SK-N-SH (cell line): ENCODE measurements at regions not wholly inside any gene's neighbourhood (a gene's known extent, or its start where the extent isn't known, plus 50 kb on each side); places are given as distances from the start of the nearest gene placed in this dataset.

Source experiments
- CTCF ChIA-PET: fragments of 300-600, 350-600 bp; formaldehyde crosslinking; extraction: SDS; loops from one replicate; lab custom pipeline; 2021; lab: Yijun Ruan, JAX
- POLR2A ChIA-PET: fragments of 350-600 bp; sonication (Branson Sonifier 250); formaldehyde crosslinking; extraction: SDS; loops from one replicate; lab custom pipeline; 2020; ENCODE audit warnings: antibody characterized with exemption, inconsistent platforms; lab: Yijun Ruan, JAX
- DNase-seq: peaks from one replicate; pipeline ENCODE4 v3.0.0; 2012
- H2AFZ ChIP-seq: fragments of 200-600 bp; sonication (generic); 2 replicates; pipeline ENCODE4 v1.8.1; 2016; ENCODE audit warnings: antibody characterized with exemption, mild to moderate bottlenecking, low read depth
- H3F3A ChIP-seq: fragments of 200-600 bp; sonication (generic); replicated peaks from 2 replicates; pipeline ENCODE3; 2016; ENCODE audit warnings: antibody characterized with exemption, mild to moderate bottlenecking; ENCODE audit not compliant: insufficient read depth
- H3K27ac ChIP-seq, 2 experiments: fragments of 200-500 bp in 1 of 2; fragments of 200-600 bp in 1 of 2; sonication (Bioruptor generic) in 1 of 2; sonication (generic), shearing (Covaris generic) in 1 of 2; 2 replicates each; pipeline versions ENCODE4 v1.5.1 to v1.6.1; 2014 to 2016; ENCODE audit warnings: low read depth in 2 of 2, inconsistent platforms in 1 of 2, low read length in 1 of 2, mild to moderate bottlenecking in 1 of 2, mixed read lengths in 1 of 2
- H3K27me3 ChIP-seq: fragments of 200-600 bp; sonication (generic), shearing (Covaris generic); 2 replicates; pipeline ENCODE4 v1.6.1; 2016; ENCODE audit warnings: mixed run types; ENCODE audit not compliant: insufficient read depth
- H3K36me3 ChIP-seq, 2 experiments: fragments of 200-500 bp in 1 of 2; fragments of 200-600 bp in 1 of 2; sonication (Bioruptor generic) in 1 of 2; sonication (generic) in 1 of 2; replicated peaks in 1 of 2; 2 replicates each; pipeline versions ENCODE3 to v1.5.1; 2014 to 2016; ENCODE audit warnings: low read length in 1 of 2, mild to moderate bottlenecking in 1 of 2; ENCODE audit not compliant: insufficient read depth in 2 of 2, control insufficient read depth in 1 of 2
- H3K4me1 ChIP-seq, 2 experiments: fragments of 200-500 bp in 1 of 2; fragments of 200-600 bp in 1 of 2; sonication (Bioruptor generic) in 1 of 2; sonication (generic), shearing (Covaris generic) in 1 of 2; 2 replicates each; pipeline versions ENCODE4 v1.5.1 to v1.6.1; 2014 to 2016; ENCODE audit warnings: low read depth in 1 of 2, low read length in 1 of 2, mixed run types in 1 of 2; ENCODE audit not compliant: insufficient read depth in 2 of 2, control insufficient read depth in 1 of 2
- H3K4me2 ChIP-seq: fragments of 200-600 bp; sonication (generic), shearing (Covaris generic); 2 replicates; pipeline ENCODE4 v1.6.1; 2017; ENCODE audit warnings: mixed run types
- H3K4me3 ChIP-seq, 2 experiments: fragments of 200-500 bp in 1 of 2; fragments of 200-600 bp in 1 of 2; sonication (Bioruptor generic) in 1 of 2; sonication (generic), shearing (Covaris generic) in 1 of 2; 2 replicates each; pipeline versions ENCODE4 v1.5.1 to v1.8.1; 2014 to 2016; ENCODE audit warnings: low read depth in 2 of 2, inconsistent platforms in 1 of 2, low read length in 1 of 2, mild to moderate bottlenecking in 1 of 2, mixed read lengths in 1 of 2, moderate library complexity in 1 of 2
- H3K79me2 ChIP-seq: fragments of 200-600 bp; sonication (generic); 2 replicates; pipeline ENCODE4 v1.8.1; 2017; ENCODE audit warnings: mild to moderate bottlenecking; ENCODE audit not compliant: insufficient read depth
- H3K9ac ChIP-seq: fragments of 200-600 bp; sonication (generic); 2 replicates; pipeline ENCODE4 v1.6.1; 2017; ENCODE audit warnings: mixed run types
- H3K9me2 ChIP-seq: fragments of 200-600 bp; sonication (generic); 2 replicates; pipeline ENCODE4 v1.6.1; 2017; ENCODE audit warnings: mixed run types
- H3K9me3 ChIP-seq: fragments of 200-600 bp; sonication (generic); 2 replicates; pipeline ENCODE4 v1.6.1; 2017; ENCODE audit warnings: mixed run types, mild to moderate bottlenecking, moderate library complexity
- H4K20me1 ChIP-seq: fragments of 200-600 bp; sonication (generic); 2 replicates; pipeline ENCODE4 v1.6.1; 2017; ENCODE audit warnings: mild to moderate bottlenecking, mixed run types; ENCODE audit not compliant: insufficient read depth
- CHD2 ChIP-seq: fragments of 150-350 bp; IDR thresholded peaks from 2 replicates; pipeline ENCODE4 v1.6.1; 2018; ENCODE audit warnings: low read length; ENCODE audit not compliant: partially characterized antibody
- ELF1 ChIP-seq: IDR thresholded peaks from 2 replicates; pipeline ENCODE4 v1.4.0; 2012
- EP300 ChIP-seq, 2 experiments: IDR thresholded peaks; 2 replicates each; pipeline versions ENCODE4 v1.4.0 to v1.6.1; 2012; ENCODE audit warnings: borderline replicate concordance in 1 of 2, low read depth in 1 of 2, low read length in 1 of 2
- FOSL2 ChIP-seq: IDR thresholded peaks from 2 replicates; pipeline ENCODE4 v1.4.0; 2012; ENCODE audit warnings: low read depth, mild to moderate bottlenecking, moderate library complexity, borderline replicate concordance
- FOXM1 ChIP-seq: IDR thresholded peaks from 2 replicates; pipeline ENCODE4 v1.4.0; 2012; ENCODE audit warnings: low read depth, mild to moderate bottlenecking
- GABPA ChIP-seq: IDR thresholded peaks from 2 replicates; pipeline ENCODE4 v1.4.0; 2012; ENCODE audit warnings: low read depth, mild to moderate bottlenecking
- JUND ChIP-seq: IDR thresholded peaks from 2 replicates; pipeline ENCODE4 v1.4.0; 2012
- NFIC ChIP-seq: IDR thresholded peaks from 2 replicates; pipeline ENCODE4 v1.4.0; 2012; ENCODE audit warnings: borderline replicate concordance
- RAD21 ChIP-seq: IDR thresholded peaks from 2 replicates; pipeline ENCODE4 v1.6.1; 2012; ENCODE audit warnings: mild to moderate bottlenecking, low read length
- RCOR1 ChIP-seq: fragments of 150-350 bp; IDR thresholded peaks from 2 replicates; pipeline ENCODE4 v1.6.1; 2017; ENCODE audit warnings: antibody characterized with exemption, low read length
- RXRA ChIP-seq: IDR thresholded peaks from 2 replicates; pipeline ENCODE4 v1.4.0; 2012; ENCODE audit warnings: low read depth, mild to moderate bottlenecking, borderline replicate concordance
- SIN3A ChIP-seq: IDR thresholded peaks from 2 replicates; pipeline ENCODE4 v1.6.1; 2012; ENCODE audit warnings: low read depth, mild to moderate bottlenecking, low read length, moderate library complexity, borderline replicate concordance
- SMC3 ChIP-seq: IDR thresholded peaks from 2 replicates; pipeline ENCODE4 v1.6.1; 2012; ENCODE audit warnings: low read depth, low read length, improper control_type of control experiment
- TAF1 ChIP-seq: IDR thresholded peaks from 2 replicates; pipeline ENCODE4 v1.6.1; 2012; ENCODE audit warnings: low read depth, mild to moderate bottlenecking, low read length, moderate library complexity, borderline replicate concordance
- TCF12 ChIP-seq: IDR thresholded peaks from 2 replicates; pipeline ENCODE4 v1.4.0; 2012
- WGBS: methylation state at CpG from one replicate; pipeline ENCODE4 v1.1.6; 2017; ENCODE audit warnings: low lambda C conversion rate; 5-methylcytosine and 5-hydroxymethylcytosine counted together
- TF ChIP-seq, protein P1 (sequence below): fragments of 150-350 bp; IDR thresholded peaks from 2 replicates; pipeline ENCODE4 v1.6.1; 2017; ENCODE audit warnings: antibody characterized with exemption, low read length, low read depth, borderline replicate concordance
- TF ChIP-seq, protein P2 (sequence below): IDR thresholded peaks from 2 replicates; pipeline ENCODE4 v1.4.0; 2012; ENCODE audit warnings: low read depth
- TF ChIP-seq, protein P3 (sequence below): IDR thresholded peaks from 2 replicates; pipeline ENCODE4; 2012
- TF ChIP-seq, protein P4 (sequence below): fragments of 150-350 bp; IDR thresholded peaks from 2 replicates; pipeline ENCODE4 v1.6.1; 2016; ENCODE audit warnings: mild to moderate bottlenecking, low read depth, low read length
- TF ChIP-seq, protein P5 (sequence below): IDR thresholded peaks from 2 replicates; pipeline ENCODE4 v1.4.0; 2012; ENCODE audit warnings: low read depth, borderline replicate concordance
- TF ChIP-seq, protein P6 (sequence below): fragments of 200-600 bp; sonication (generic); IDR thresholded peaks from 2 replicates; pipeline ENCODE4 v1.6.1; 2017; ENCODE audit warnings: antibody characterized with exemption, mild to moderate bottlenecking, moderate library complexity

DNA sequence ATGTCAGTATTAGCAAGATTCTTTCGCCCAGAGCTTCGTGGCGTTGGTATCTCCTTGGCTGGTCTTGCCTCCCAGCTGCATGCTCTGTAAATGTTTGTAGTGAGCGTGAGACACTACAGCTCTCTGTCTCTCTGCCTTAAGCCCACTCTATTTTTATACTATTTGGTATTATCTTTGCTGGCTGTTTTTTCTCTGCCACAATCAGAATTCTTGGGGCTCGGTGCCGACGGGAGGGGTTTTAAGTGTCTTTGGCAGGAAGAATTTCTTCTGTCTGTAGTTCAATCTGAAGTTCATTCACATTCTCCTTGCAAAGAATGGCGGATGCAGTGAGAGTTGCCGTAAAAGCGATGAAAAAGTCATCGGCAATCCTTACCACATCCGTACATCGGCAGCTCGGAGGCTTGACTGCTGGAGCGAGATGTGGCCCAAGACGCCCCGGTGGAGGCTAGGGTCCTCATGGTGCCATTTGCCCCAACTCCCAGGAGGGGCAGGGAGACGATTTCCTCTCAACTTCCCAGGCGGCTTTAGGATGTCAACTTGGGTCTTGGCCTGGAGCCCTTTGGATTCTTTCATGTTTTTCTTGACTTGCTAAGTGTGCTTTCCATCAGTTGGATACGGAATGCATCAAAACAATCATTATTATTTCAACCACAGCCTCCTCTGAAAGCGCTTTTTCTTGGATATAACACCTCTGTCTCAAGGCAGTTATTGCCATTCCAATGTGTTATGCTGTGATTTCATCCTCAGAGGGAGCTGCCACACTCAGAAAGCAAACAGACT, 132.3 kb upstream of the SDK2 start:
- no peaks in the 10 kb centered on the region for H3K27me3 ChIP-seq
- H3K27ac ChIP-seq, result no peak overlapping the region
- H3K79me2 ChIP-seq, result no peaks in the 10 kb centered on the region
- H3K4me2 ChIP-seq, result no peak overlapping the region
- H3K4me3 ChIP-seq, result no peak overlapping the region
- CTCF ChIA-PET, result no interaction called here
- no peaks in the 10 kb centered on the region for H3K36me3 ChIP-seq
- POLR2A ChIA-PET, result no interaction called here
- no peak overlapping the region for H2AFZ ChIP-seq
- whole genome bisulfite sequencing, result 67% methylated on average over 21 of the region's 21 CpGs
- H3K9me2 ChIP-seq, result no peaks in the 10 kb centered on the region
- no peak for DNase-seq
- H3K9ac ChIP-seq, result no peak overlapping the region
- no peaks in the 10 kb centered on the region for H3K9me3 ChIP-seq
- H3F3A ChIP-seq, result no peaks in the 10 kb centered on the region
- peaks cover 0 to 13% of the 10 kb centered on the region in 2 experiments; a peak in 1 of 4 replicates for H3K4me1 ChIP-seq
- H4K20me1 ChIP-seq, result no peaks in the 10 kb centered on the region
- TF ChIP-seq NFIC, result no peak
- no peak for TF ChIP-seq EP300 (IDR thresholded peaks at IDR 0.05; ENCODE audit: borderline replicate concordance in 1 of 2, low read depth in 1 of 2, low read length in 1 of 2)
- TF ChIP-seq, protein P1, sequence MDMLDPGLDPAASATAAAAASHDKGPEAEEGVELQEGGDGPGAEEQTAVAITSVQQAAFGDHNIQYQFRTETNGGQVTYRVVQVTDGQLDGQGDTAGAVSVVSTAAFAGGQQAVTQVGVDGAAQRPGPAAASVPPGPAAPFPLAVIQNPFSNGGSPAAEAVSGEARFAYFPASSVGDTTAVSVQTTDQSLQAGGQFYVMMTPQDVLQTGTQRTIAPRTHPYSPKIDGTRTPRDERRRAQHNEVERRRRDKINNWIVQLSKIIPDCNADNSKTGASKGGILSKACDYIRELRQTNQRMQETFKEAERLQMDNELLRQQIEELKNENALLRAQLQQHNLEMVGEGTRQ, result no peak
- TF ChIP-seq, protein P2, sequence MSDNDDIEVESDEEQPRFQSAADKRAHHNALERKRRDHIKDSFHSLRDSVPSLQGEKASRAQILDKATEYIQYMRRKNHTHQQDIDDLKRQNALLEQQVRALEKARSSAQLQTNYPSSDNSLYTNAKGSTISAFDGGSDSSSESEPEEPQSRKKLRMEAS, result no peak
- no peak for TF ChIP-seq RXRA
- TF ChIP-seq TAF1, result no peak
- no peak for TF ChIP-seq FOXM1
- TF ChIP-seq JUND, result no peak
- TF ChIP-seq SIN3A, result no peak
- no peak for TF ChIP-seq TCF12
- TF ChIP-seq, protein P3, sequence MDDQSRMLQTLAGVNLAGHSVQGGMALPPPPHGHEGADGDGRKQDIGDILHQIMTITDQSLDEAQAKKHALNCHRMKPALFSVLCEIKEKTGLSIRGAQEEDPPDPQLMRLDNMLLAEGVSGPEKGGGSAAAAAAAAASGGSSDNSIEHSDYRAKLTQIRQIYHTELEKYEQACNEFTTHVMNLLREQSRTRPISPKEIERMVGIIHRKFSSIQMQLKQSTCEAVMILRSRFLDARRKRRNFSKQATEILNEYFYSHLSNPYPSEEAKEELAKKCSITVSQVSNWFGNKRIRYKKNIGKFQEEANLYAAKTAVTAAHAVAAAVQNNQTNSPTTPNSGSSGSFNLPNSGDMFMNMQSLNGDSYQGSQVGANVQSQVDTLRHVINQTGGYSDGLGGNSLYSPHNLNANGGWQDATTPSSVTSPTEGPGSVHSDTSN, result no peak
- TF ChIP-seq, protein P4, sequence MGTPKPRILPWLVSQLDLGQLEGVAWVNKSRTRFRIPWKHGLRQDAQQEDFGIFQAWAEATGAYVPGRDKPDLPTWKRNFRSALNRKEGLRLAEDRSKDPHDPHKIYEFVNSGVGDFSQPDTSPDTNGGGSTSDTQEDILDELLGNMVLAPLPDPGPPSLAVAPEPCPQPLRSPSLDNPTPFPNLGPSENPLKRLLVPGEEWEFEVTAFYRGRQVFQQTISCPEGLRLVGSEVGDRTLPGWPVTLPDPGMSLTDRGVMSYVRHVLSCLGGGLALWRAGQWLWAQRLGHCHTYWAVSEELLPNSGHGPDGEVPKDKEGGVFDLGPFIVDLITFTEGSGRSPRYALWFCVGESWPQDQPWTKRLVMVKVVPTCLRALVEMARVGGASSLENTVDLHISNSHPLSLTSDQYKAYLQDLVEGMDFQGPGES, result no peak
- TF ChIP-seq, protein P5, sequence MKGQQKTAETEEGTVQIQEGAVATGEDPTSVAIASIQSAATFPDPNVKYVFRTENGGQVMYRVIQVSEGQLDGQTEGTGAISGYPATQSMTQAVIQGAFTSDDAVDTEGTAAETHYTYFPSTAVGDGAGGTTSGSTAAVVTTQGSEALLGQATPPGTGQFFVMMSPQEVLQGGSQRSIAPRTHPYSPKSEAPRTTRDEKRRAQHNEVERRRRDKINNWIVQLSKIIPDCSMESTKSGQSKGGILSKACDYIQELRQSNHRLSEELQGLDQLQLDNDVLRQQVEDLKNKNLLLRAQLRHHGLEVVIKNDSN, result no peak
- no peak for TF ChIP-seq FOSL2

DNA sequence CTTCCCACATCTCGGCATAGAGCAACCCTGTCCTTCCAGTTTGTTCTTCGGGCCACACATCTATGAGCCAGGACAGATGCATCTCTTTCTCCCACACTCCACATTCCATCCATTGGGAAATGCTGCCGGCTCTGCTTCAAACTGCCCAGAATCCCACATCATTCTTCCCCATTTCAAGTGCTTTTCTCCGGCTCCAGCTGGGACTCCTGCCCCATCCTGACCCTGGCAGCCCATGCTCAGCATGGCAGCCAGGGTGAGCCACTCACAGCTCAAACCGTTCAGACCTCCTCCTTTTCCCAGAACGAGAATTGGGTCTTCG, 132.8 kb upstream of the SDK2 start:
- Histone ChIP-seq H3F3A (no peaks in the 10 kb centered on the region), H2AFZ (no peak overlapping the region), H4K20me1 (no peaks in the 10 kb centered on the region), H3K9me3 (no peaks in the 10 kb centered on the region), H3K36me3 (no peaks in the 10 kb centered on the region), H3K79me2 (no peaks in the 10 kb centered on the region), H3K27me3 (no peaks in the 10 kb centered on the region), H3K27ac (no peak overlapping the region), H3K9me2 (no peaks in the 10 kb centered on the region), H3K4me1 (peaks cover 0 to 7% of the 10 kb centered on the region in 2 experiments; a peak in 1 of 4 replicates), H3K4me3 (no peak overlapping the region), H3K4me2 (no peak overlapping the region), H3K9ac (no peak overlapping the region)
- ChIA-PET POLR2A (no interaction called here), CTCF (no interaction called here)
- no peak for DNase-seq
- 33% methylated on average over 7 of the region's 7 CpGs for WGBS
- TF ChIP-seq TCF12 (no peak), SMC3 (no peak), CHD2 (no peak), JUND (no peak), GABPA (no peak), RCOR1 (no peak), SIN3A (no peak), RAD21 (no peak), ELF1 (no peak)
- TF ChIP-seq, protein P4, result no peak
- TF ChIP-seq, protein P6, sequence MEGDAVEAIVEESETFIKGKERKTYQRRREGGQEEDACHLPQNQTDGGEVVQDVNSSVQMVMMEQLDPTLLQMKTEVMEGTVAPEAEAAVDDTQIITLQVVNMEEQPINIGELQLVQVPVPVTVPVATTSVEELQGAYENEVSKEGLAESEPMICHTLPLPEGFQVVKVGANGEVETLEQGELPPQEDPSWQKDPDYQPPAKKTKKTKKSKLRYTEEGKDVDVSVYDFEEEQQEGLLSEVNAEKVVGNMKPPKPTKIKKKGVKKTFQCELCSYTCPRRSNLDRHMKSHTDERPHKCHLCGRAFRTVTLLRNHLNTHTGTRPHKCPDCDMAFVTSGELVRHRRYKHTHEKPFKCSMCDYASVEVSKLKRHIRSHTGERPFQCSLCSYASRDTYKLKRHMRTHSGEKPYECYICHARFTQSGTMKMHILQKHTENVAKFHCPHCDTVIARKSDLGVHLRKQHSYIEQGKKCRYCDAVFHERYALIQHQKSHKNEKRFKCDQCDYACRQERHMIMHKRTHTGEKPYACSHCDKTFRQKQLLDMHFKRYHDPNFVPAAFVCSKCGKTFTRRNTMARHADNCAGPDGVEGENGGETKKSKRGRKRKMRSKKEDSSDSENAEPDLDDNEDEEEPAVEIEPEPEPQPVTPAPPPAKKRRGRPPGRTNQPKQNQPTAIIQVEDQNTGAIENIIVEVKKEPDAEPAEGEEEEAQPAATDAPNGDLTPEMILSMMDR, result no peak
